H1 (cell line): ENCODE measurements at regions not wholly inside any gene's neighbourhood (a gene's known extent, or its start where the extent isn't known, plus 50 kb on each side); places are given as distances from the start of the nearest gene placed in this dataset.

ENCODE experiments used
- PHF8 ChIP-seq: fragments of 200-600 bp; sonication (generic); conservative IDR thresholded peaks from 2 replicates; pipeline ENCODE4 v1.7.1; 2012; ENCODE audit warnings: low read depth, mild to moderate bottlenecking, inconsistent platforms, low read length, moderate library complexity
- TF ChIP-seq, protein P1 (sequence below), 3 experiments: IDR thresholded peaks; 1 replicate in 2 of 3; 2 replicates in 1 of 3; pipeline versions ENCODE4 v1.5.1 to v1.6.1; 2011; ENCODE audit warnings: low read length in 3 of 3, mild to moderate bottlenecking in 3 of 3, inconsistent platforms in 2 of 3, low read depth in 1 of 3, moderate library complexity in 1 of 3; ENCODE audit not compliant: insufficient read depth in 1 of 3; ENCODE audit errors: control extremely low read depth in 1 of 3

DNA sequence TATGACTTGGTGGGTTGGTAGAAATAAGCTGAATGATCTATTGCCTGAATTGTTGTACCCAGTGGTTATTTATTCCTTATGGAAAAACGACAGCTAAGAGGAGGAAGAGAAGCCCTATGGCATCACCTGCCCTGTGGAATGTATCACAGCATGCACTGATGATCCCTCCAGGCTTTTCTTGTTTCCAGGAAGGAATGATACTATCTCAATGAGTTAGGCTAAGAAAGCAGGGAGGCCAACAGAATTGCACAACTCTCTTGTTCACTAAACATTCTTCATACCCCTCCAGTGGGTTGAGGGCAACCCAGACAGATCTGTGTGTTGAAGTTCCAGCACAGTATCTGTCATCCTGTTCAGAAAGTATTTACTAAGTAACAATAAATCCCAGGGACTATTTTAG lies 1001.7 kb upstream of the GYPC start:
- no peak for TF ChIP-seq PHF8
- TF ChIP-seq, protein P1, sequence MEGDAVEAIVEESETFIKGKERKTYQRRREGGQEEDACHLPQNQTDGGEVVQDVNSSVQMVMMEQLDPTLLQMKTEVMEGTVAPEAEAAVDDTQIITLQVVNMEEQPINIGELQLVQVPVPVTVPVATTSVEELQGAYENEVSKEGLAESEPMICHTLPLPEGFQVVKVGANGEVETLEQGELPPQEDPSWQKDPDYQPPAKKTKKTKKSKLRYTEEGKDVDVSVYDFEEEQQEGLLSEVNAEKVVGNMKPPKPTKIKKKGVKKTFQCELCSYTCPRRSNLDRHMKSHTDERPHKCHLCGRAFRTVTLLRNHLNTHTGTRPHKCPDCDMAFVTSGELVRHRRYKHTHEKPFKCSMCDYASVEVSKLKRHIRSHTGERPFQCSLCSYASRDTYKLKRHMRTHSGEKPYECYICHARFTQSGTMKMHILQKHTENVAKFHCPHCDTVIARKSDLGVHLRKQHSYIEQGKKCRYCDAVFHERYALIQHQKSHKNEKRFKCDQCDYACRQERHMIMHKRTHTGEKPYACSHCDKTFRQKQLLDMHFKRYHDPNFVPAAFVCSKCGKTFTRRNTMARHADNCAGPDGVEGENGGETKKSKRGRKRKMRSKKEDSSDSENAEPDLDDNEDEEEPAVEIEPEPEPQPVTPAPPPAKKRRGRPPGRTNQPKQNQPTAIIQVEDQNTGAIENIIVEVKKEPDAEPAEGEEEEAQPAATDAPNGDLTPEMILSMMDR (IDR thresholded peaks at IDR 0.05; ENCODE audit: control extremely low read depth in 1 of 3, insufficient read depth in 1 of 3, low read depth in 1 of 3, low read length in 3 of 3), result no peak
